PC-3 (cell line): ENCODE measurements at regions not wholly inside any gene's neighbourhood (a gene's known extent, or its start where the extent isn't known, plus 50 kb on each side); places are given as distances from the start of the nearest gene placed in this dataset.

ENCODE experiments used
- ATAC-seq: fragments of 200-7000 bp; cut with Tn5 transposase; 2 replicates; pipeline ENCODE4 v1.9.1; 2020; ENCODE audit warnings: mild to moderate bottlenecking, moderate library complexity
- BruUV-seq: library from RNA; stranded (reverse); fragments of 400-500 nt; replicated peaks from 2 replicates; lab custom pipeline; 2021; lab: Mats Ljungman, UMichigan
- CTCF ChIA-PET: fragments of 300-600 bp; sonication (Branson Sonifier 250); formaldehyde crosslinking; loops from one replicate; lab custom pipeline; 2022; ENCODE audit warnings: antibody characterized with exemption; lab: Charles Lee
- POLR2A ChIA-PET: fragments of 300-600 bp; sonication (Branson Sonifier 250); formaldehyde crosslinking; loops from one replicate; lab custom pipeline; 2022; ENCODE audit warnings: antibody characterized with exemption; ENCODE audit not compliant: unreplicated experiment; lab: Charles Lee
- DNase-seq: peaks from one replicate; pipeline ENCODE4 v3.0.0-alpha.2; 2015
- H2AFZ ChIP-seq: fragments of 300-600 bp; sonication (generic); 2 replicates; pipeline ENCODE4 v1.6.0; 2016; ENCODE audit warnings: antibody characterized with exemption, low read length
- H3F3A ChIP-seq: fragments of 300-600 bp; sonication (generic); one replicate; pipeline ENCODE4 v1.6.0; 2017; ENCODE audit warnings: antibody characterized with exemption, low read length, control low read depth, mild to moderate bottlenecking; ENCODE audit not compliant: unreplicated experiment
- H3K27ac ChIP-seq: fragments of 300-600 bp; sonication (generic); 2 replicates; pipeline ENCODE4 v1.5.1; 2016; ENCODE audit warnings: mild to moderate bottlenecking, low read length
- H3K27me3 ChIP-seq: fragments of 300-600 bp; sonication (generic); 2 replicates; pipeline ENCODE4 v1.6.1; 2016; ENCODE audit warnings: low read length, mixed read lengths
- H3K36me3 ChIP-seq: fragments of 300-600 bp; sonication (generic); 2 replicates; pipeline ENCODE4 v1.6.1; 2016; ENCODE audit warnings: low read depth, mixed run types, low read length, mixed read lengths
- H3K4me1 ChIP-seq: fragments of 300-600 bp; sonication (generic); 2 replicates; pipeline ENCODE4 v1.5.1; 2016; ENCODE audit warnings: low read length; ENCODE audit not compliant: insufficient read depth
- H3K4me2 ChIP-seq: fragments of 300-600 bp; sonication (generic); 2 replicates; pipeline ENCODE4 v1.6.0; 2016; ENCODE audit warnings: low read length
- H3K4me3 ChIP-seq: fragments of 300-600 bp; sonication (generic); 2 replicates; pipeline ENCODE4 v1.5.1; 2016; ENCODE audit warnings: mild to moderate bottlenecking, low read length, mixed read lengths
- H3K79me2 ChIP-seq: fragments of 300-600 bp; sonication (generic); 2 replicates; pipeline ENCODE4 v1.6.1; 2017; ENCODE audit warnings: low read length, mixed read lengths
- H3K9ac ChIP-seq: fragments of 300-600 bp; sonication (generic); 2 replicates; pipeline ENCODE4 v1.6.0; 2016; ENCODE audit warnings: mild to moderate bottlenecking, low read length
- H3K9me2 ChIP-seq: fragments of 300-600 bp; sonication (generic); replicated peaks from 2 replicates; pipeline ENCODE4 v1.6.1; 2016; ENCODE audit warnings: mixed run types, low read length, mixed read lengths
- H3K9me3 ChIP-seq: fragments of 300-600 bp; sonication (generic); 2 replicates; pipeline ENCODE4 v1.6.1; 2016; ENCODE audit warnings: low read length, mixed read lengths
- H4K20me1 ChIP-seq: fragments of 300-600 bp; sonication (generic); 2 replicates; pipeline ENCODE4 v1.6.1; 2016; ENCODE audit warnings: low read length, mixed read lengths
- EZH2 ChIP-seq: fragments of 300-600 bp; sonication (generic); IDR thresholded peaks from one replicate; pipeline ENCODE4 v1.6.1; 2017; ENCODE audit warnings: antibody characterized with exemption, mild to moderate bottlenecking, low read length; ENCODE audit not compliant: unreplicated experiment
- EZH2phosphoT487 ChIP-seq: fragments of 300-600 bp; sonication (generic); IDR thresholded peaks from 2 replicates; pipeline ENCODE4 v1.6.1; 2018; ENCODE audit warnings: mild to moderate bottlenecking, antibody characterized with exemption, low read length, borderline replicate concordance
- intact Hi-C: fragments of 100-400 bp; cut with micrococcal nuclease; formaldehyde crosslinking; loops from 2 replicates; pipeline ENCODE4 v1.9.0; 2023
- TF ChIP-seq, protein P1 (sequence below): fragments of 300-600 bp; sonication (generic); conservative IDR thresholded peaks from 2 replicates; pipeline ENCODE4 v1.5.1; 2017; ENCODE audit warnings: antibody characterized with exemption, low read depth, mild to moderate bottlenecking, low read length

DNA sequence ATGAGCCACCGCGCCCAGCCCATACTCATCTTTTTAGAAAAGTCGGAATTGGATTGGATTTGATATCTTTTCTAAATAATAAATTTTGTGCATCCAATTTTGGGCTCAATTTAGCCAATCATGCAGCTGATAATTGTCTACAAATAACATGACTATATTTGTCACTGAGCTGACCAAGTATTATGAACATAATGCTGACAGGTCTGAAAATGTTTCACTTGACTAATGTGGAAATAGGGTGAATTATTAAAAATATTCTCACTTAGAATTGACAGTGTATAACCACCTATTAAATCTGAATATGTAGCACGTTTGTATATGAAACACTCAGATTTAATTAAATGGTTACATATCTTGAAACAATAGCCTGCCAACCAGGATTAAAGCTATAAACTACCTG lies 657.2 kb upstream of the FSHR start:
- Histone ChIP-seq H3K4me3 (no peak overlapping the region), H3K27ac (no peak overlapping the region), H4K20me1 (no peaks in the 10 kb centered on the region), H2AFZ (no peak overlapping the region), H3K9me3 (0 out of 2 replicates have a peak, but pooled peaks cover 3% of the 10 kb centered on the region), H3K36me3 (no peaks in the 10 kb centered on the region), H3K27me3 (no peaks in the 10 kb centered on the region), H3K4me2 (no peak overlapping the region), H3K9ac (no peak overlapping the region), H3K79me2 (no peaks in the 10 kb centered on the region), H3K9me2 (no peaks in the 10 kb centered on the region), H3F3A (no peaks in the 10 kb centered on the region), H3K4me1 (no peaks in the 10 kb centered on the region)
- ChIA-PET CTCF (no interaction called here), POLR2A (no interaction called here)
- ATAC-seq (no peak), DNase-seq (no peak)
- TF ChIP-seq EZH2, result no peak
- TF ChIP-seq, protein P1, sequence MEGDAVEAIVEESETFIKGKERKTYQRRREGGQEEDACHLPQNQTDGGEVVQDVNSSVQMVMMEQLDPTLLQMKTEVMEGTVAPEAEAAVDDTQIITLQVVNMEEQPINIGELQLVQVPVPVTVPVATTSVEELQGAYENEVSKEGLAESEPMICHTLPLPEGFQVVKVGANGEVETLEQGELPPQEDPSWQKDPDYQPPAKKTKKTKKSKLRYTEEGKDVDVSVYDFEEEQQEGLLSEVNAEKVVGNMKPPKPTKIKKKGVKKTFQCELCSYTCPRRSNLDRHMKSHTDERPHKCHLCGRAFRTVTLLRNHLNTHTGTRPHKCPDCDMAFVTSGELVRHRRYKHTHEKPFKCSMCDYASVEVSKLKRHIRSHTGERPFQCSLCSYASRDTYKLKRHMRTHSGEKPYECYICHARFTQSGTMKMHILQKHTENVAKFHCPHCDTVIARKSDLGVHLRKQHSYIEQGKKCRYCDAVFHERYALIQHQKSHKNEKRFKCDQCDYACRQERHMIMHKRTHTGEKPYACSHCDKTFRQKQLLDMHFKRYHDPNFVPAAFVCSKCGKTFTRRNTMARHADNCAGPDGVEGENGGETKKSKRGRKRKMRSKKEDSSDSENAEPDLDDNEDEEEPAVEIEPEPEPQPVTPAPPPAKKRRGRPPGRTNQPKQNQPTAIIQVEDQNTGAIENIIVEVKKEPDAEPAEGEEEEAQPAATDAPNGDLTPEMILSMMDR, result no peak
- BruUV-seq, result no TSS peak
- intact Hi-C loops, result no loop called here

DNA sequence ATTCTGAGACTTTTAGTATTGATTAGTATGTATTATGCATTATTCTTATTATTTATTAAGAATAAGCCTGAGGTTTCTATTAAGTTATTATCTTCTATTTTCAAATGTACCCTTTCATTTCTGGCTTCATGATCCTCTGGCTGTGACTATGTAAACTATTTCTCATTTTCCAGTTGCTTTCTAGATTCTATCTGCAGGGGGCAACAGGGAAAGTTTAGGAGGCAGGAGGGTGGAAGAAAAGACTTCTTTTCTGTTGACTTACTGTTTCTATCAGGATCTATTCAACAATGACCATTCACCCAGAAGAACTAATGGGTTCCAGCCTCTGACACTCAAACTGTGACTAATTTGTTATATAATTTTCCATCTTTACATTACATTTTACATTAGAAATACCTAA lies 653.4 kb upstream of the FSHR start:
- no peaks in the 10 kb centered on the region for H3K4me1 ChIP-seq
- ChIA-PET POLR2A (no interaction called here), CTCF (no interaction called here)
- H3K9ac ChIP-seq, result no peak overlapping the region
- H3K79me2 ChIP-seq, result no peaks in the 10 kb centered on the region
- H3K36me3 ChIP-seq, result no peaks in the 10 kb centered on the region
- no peak overlapping the region for H3K4me2 ChIP-seq
- H3K27me3 ChIP-seq, result no peaks in the 10 kb centered on the region
- intact Hi-C loops, result no loop called here
- H3F3A ChIP-seq, result no peaks in the 10 kb centered on the region
- ATAC-seq (no peak), DNase-seq (no peak)
- H3K9me3 ChIP-seq, result peaks cover 13% of the 10 kb centered on the region; the same call in 1 of the 2 replicates
- BruUV-seq, result no TSS peak
- H3K27ac ChIP-seq, result no peak overlapping the region
- H2AFZ ChIP-seq, result no peak overlapping the region
- H3K4me3 ChIP-seq, result no peak overlapping the region
- no peaks in the 10 kb centered on the region for H4K20me1 ChIP-seq
- TF ChIP-seq EZH2phosphoT487, result no peak
- TF ChIP-seq, protein P1, result no peak
- no peak for TF ChIP-seq EZH2
- H3K9me2 ChIP-seq, result no peaks in the 10 kb centered on the region

DNA sequence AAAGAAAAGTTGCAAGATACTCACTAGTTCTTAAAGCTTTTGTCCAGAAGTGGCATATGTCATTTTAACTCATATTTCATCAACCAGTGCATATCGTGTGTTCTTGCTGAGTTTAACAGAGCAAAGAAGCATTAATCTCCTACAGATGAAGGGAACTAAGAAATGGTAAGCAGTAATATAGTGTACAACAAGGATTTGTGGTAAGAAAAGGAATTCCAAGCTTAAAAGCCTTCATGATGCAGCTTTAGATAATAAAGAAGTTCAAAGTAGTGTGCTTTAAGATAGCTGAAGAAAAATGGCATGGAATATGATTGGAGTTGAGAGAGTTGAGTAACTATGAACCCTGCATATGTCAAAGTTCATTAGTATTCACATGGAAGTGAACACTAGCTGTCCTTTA lies 649.8 kb upstream of the FSHR start:
- Histone ChIP-seq H3K36me3 (no peaks in the 10 kb centered on the region), H3K4me3 (no peak overlapping the region), H3F3A (no peaks in the 10 kb centered on the region), H3K79me2 (no peaks in the 10 kb centered on the region), H3K9me3 (peaks cover 15% of the 10 kb centered on the region; the same call in 1 of the 2 replicates), H3K9me2 (no peaks in the 10 kb centered on the region), H2AFZ (no peak overlapping the region), H3K9ac (no peak overlapping the region), H3K27me3 (no peaks in the 10 kb centered on the region), H3K4me1 (no peaks in the 10 kb centered on the region), H3K27ac (no peak overlapping the region), H3K4me2 (no peak overlapping the region), H4K20me1 (no peaks in the 10 kb centered on the region)
- BruUV-seq, result no TSS peak
- TF ChIP-seq EZH2phosphoT487 (no peak), EZH2 (no peak)
- TF ChIP-seq, protein P1, result no peak
- no peak for DNase-seq
- CTCF ChIA-PET, result no interaction called here
- POLR2A ChIA-PET, result no interaction called here
- ATAC-seq, result no peak
- intact Hi-C loops, result no loop called here
